Endothelial cell of umbilical vein (primary cell): ENCODE measurements at regions not wholly inside any gene's neighbourhood (a gene's known extent, or its start where the extent isn't known, plus 50 kb on each side); places are given as distances from the start of the nearest gene placed in this dataset. TPM values are rescaled to one million over a fixed set of nuclear protein-coding genes. Genes with fewer than 3 reads are reported as not detected.

Experiments
- BruUV-seq: library from RNA; stranded (reverse); fragments of 400-500 nt; replicated peaks from 2 replicates; lab custom pipeline; 2021; lab: Mats Ljungman, UMichigan
- CTCF ChIA-PET: fragments of 300-600, 350-600 bp; sonication (Branson Sonifier 250); formaldehyde crosslinking; loops from one replicate; lab custom pipeline; 2021; ENCODE audit warnings: antibody characterized with exemption, inconsistent platforms; lab: Charles Lee
- POLR2A ChIA-PET: fragments of 300-600, 350-600 bp; sonication (Branson Sonifier 250); formaldehyde crosslinking; loops from one replicate; lab custom pipeline; 2021; ENCODE audit warnings: antibody characterized with exemption, inconsistent platforms; lab: Charles Lee
- DNase-seq: peaks from one replicate; pipeline ENCODE4 v3.0.0-alpha.2; 2011; ENCODE audit warnings: low read depth, low spot score
- FAIRE-seq: peaks from 2 replicates; lab custom pipeline; 2011; peaks lifted over from hg19 to GRCh38; lab: Jason Lieb, UNC
- H2AFZ ChIP-seq: 2 replicates; pipeline ENCODE4 v1.6.0; 2012; ENCODE audit warnings: low read depth, low read length, control low read depth, inconsistent platforms
- H3K27ac ChIP-seq: 2 replicates; pipeline ENCODE4 v1.5.1; 2011; ENCODE audit warnings: low read depth, mild to moderate bottlenecking, control low read depth, low read length, moderate library complexity; ENCODE audit not compliant: insufficient read depth
- H3K27me3 ChIP-seq, 2 experiments: 2 replicates each; pipeline versions ENCODE4 v1.6.0 to v1.6.1; 2011; ENCODE audit warnings: low read length in 2 of 2, mixed read lengths in 1 of 2; ENCODE audit not compliant: control insufficient read depth in 2 of 2, insufficient read depth in 2 of 2
- H3K36me3 ChIP-seq, 2 experiments: 2 replicates in 1 of 2; 3 replicates in 1 of 2; pipeline ENCODE4 v1.5.1; 2011; ENCODE audit warnings: low read length in 2 of 2, mild to moderate bottlenecking in 1 of 2, moderate library complexity in 1 of 2; ENCODE audit not compliant: control insufficient read depth in 2 of 2, insufficient read depth in 2 of 2; ENCODE audit errors: extremely low read depth in 1 of 2
- H3K4me1 ChIP-seq: 3 replicates; pipeline ENCODE4 v1.5.1; 2011; ENCODE audit warnings: mild to moderate bottlenecking, low read length; ENCODE audit not compliant: control insufficient read depth, insufficient read depth; ENCODE audit errors: extremely low read depth
- H3K4me2 ChIP-seq: 2 replicates; pipeline ENCODE4 v1.6.1; 2011; ENCODE audit warnings: low read length, control low read depth, mixed read lengths; ENCODE audit not compliant: insufficient read depth
- H3K4me3 ChIP-seq, 3 experiments: fragments of 200-600 bp in 1 of 3; sonication (generic), shearing (Covaris generic) in 1 of 3; replicated peaks in 1 of 3; 2 replicates each; pipeline ENCODE4 v1.5.1; 2011 to 2016; ENCODE audit warnings: control low read depth in 3 of 3, low read length in 3 of 3, mild to moderate bottlenecking in 2 of 3, inconsistent platforms in 1 of 3, low read depth in 1 of 3, moderate library complexity in 1 of 3; ENCODE audit not compliant: insufficient read depth in 1 of 3
- H3K79me2 ChIP-seq: 2 replicates; pipeline ENCODE4 v1.6.0; 2012; ENCODE audit warnings: low read length, inconsistent platforms; ENCODE audit not compliant: control insufficient read depth, insufficient read depth
- H3K9ac ChIP-seq: replicated peaks from 2 replicates; pipeline ENCODE3; 2011; ENCODE audit warnings: low read length, control low read depth; ENCODE audit not compliant: insufficient read depth; ENCODE audit errors: extremely low read depth
- H3K9me1 ChIP-seq: replicated peaks from 3 replicates; pipeline ENCODE4 v1.6.0; 2011; ENCODE audit warnings: mild to moderate bottlenecking, low read length; ENCODE audit not compliant: control insufficient read depth, insufficient read depth; ENCODE audit errors: extremely low read depth
- H3K9me3 ChIP-seq: replicated peaks from 2 replicates; pipeline ENCODE4 v1.5.1; 2012; ENCODE audit warnings: low read length, inconsistent platforms; ENCODE audit not compliant: control insufficient read depth, insufficient read depth
- H4K20me1 ChIP-seq: replicated peaks from 2 replicates; pipeline ENCODE3; 2011; ENCODE audit warnings: mild to moderate bottlenecking, low read length; ENCODE audit not compliant: control insufficient read depth, insufficient read depth; ENCODE audit errors: extremely low read depth
- EZH2 ChIP-seq: IDR thresholded peaks from 2 replicates; pipeline ENCODE4 v1.6.1; 2012; ENCODE audit warnings: borderline replicate concordance, low read depth, mild to moderate bottlenecking, moderate library complexity, low read length, inconsistent platforms; ENCODE audit not compliant: severe bottlenecking
- FOS ChIP-seq: IDR thresholded peaks from 2 replicates; pipeline ENCODE4 v1.6.1; 2011; ENCODE audit warnings: mild to moderate bottlenecking, low read length, moderate library complexity, borderline replicate concordance; ENCODE audit not compliant: insufficient read depth
- JUN ChIP-seq: IDR thresholded peaks from 2 replicates; pipeline ENCODE4 v1.6.1; 2011; ENCODE audit warnings: borderline replicate concordance, low read depth; ENCODE audit not compliant: insufficient read length, insufficient read depth
- POLR2AphosphoS5 ChIP-seq: IDR thresholded peaks from 2 replicates; pipeline ENCODE4 v1.6.1; 2012; ENCODE audit warnings: low read depth, mild to moderate bottlenecking, control low read depth, low read length, moderate library complexity; ENCODE audit not compliant: insufficient read depth
- dilution Hi-C: fragments of 300-500 bp; cut with MboI; formaldehyde crosslinking; loops from one replicate; pipeline ENCODE4 v1.15.0; 2019; ENCODE audit warnings: low sequenced_read_pairs; ENCODE audit not compliant: extremely low pct_ligation_motif_present
- intact Hi-C: fragments of 100-400 bp; cut with micrococcal nuclease; formaldehyde crosslinking; loops from one replicate; pipeline ENCODE4 v1.10.0; 2022
- small RNA-seq: library from RNA; depleted of rRNA; stranded (forward); fragments of <200 nt; gene quantifications from one replicate; pipeline ENCODE3, GENCODE V24; 2012; ENCODE audit warnings: low replicate concordance, low read depth; ENCODE audit not compliant: insufficient read depth, insufficient read length

DNA sequence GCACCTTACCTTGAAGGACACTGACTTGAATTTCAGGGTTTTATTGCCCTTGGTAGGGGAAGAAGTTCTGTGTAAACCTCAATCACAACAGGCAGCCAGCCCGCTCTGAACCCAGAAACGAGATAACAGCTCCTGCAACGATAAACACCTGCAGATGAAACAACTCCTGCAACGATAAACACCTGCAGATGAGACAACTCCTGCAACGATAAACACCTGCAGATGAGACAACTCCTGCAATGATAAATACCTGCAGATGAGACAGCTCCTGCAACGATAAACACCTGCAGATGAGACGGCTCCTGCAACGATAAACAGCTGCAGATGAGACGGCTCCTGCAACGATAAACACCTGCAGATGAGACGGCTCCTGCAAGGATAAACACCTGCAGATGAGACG, 54.0 kb upstream of the TBXT start:
- TF ChIP-seq EZH2 (no peak), JUN (no peak), FOS (no peak), POLR2AphosphoS5 (no peak)
- dilution Hi-C loops: no loop called here
- no peaks in the 10 kb centered on the region for H3K27me3 ChIP-seq
- H3K9me1 ChIP-seq: no peaks in the 10 kb centered on the region
- CTCF ChIA-PET: no interaction called here
- no peaks in the 10 kb centered on the region for H3K79me2 ChIP-seq
- no peak overlapping the region for H3K4me2 ChIP-seq
- H3K4me1 ChIP-seq: no peaks in the 10 kb centered on the region
- no peaks in the 10 kb centered on the region for H4K20me1 ChIP-seq
- intact Hi-C loops: no loop called here
- H3K27ac ChIP-seq: no peak overlapping the region
- H3K36me3 ChIP-seq: no peaks in the 10 kb centered on the region
- no peak for DNase-seq
- no peak for FAIRE-seq
- no TSS peak for BruUV-seq
- POLR2A ChIA-PET: no interaction called here
- no peak overlapping the region for H2AFZ ChIP-seq
- no peaks in the 10 kb centered on the region for H3K9me3 ChIP-seq
- no peak overlapping the region for H3K9ac ChIP-seq
- no peak overlapping the region for H3K4me3 ChIP-seq

DNA sequence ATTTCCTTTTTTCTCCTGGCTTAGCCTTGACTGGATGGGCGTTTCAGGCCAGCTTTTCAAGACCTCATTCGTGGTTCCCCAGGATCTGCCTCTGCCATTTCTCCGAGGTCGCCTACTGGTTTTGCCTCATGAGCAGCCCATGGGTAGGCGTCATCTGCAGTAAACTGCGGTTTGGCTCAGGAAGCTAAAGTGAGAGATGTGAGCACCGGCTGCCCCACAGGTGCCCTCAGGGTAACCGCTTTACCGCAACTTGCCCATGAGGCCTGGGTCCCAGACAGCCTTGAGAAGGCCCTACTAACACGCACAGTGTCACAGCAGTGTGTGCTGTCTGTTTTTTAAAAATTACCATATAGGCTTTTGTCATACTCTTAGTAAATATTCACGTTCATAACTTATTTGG, 53.4 kb upstream of the TBXT start:
- H3K9me3 ChIP-seq: no peaks in the 10 kb centered on the region
- no peak overlapping the region for H3K27ac ChIP-seq
- no peak for TF ChIP-seq EZH2
- CTCF ChIA-PET: no interaction called here
- H3K27me3 ChIP-seq: no peaks in the 10 kb centered on the region
- no peaks in the 10 kb centered on the region for H3K4me1 ChIP-seq
- no peak overlapping the region for H3K9ac ChIP-seq
- FAIRE-seq: no peak
- H3K36me3 ChIP-seq: no peaks in the 10 kb centered on the region
- no peak for DNase-seq
- dilution Hi-C loops (no loop called here), intact Hi-C loops (no loop called here)
- no peak overlapping the region for H3K4me2 ChIP-seq
- H3K79me2 ChIP-seq: no peaks in the 10 kb centered on the region
- no peaks in the 10 kb centered on the region for H4K20me1 ChIP-seq
- BruUV-seq: no TSS peak
- H2AFZ ChIP-seq: no peak overlapping the region
- no peaks in the 10 kb centered on the region for H3K9me1 ChIP-seq
- POLR2A ChIA-PET: no interaction called here
- no peak overlapping the region for H3K4me3 ChIP-seq

Small RNA genes lying in the stretch of these regions (small RNA-seq; reads per million reads assigned to genes)
- gene AL121956.5 (not detected), gene GNG5P1 (not detected)
